H9 (cell line): ENCODE measurements at regions not wholly inside any gene's neighbourhood (a gene's known extent, or its start where the extent isn't known, plus 50 kb on each side); places are given as distances from the start of the nearest gene placed in this dataset.

Source experiments
- DNase-seq: peaks from one replicate; pipeline ENCODE4 v3.0.0-alpha.2; 2017
- H2AFZ ChIP-seq: one replicate; pipeline ENCODE4 v1.6.1; 2013; ENCODE audit warnings: mild to moderate bottlenecking, low read length, control low read depth, moderate library complexity
- H2AK5ac ChIP-seq: 2 replicates; pipeline ENCODE4 v1.6.1; 2013; ENCODE audit warnings: low read length, control low read depth, mixed read lengths; ENCODE audit not compliant: insufficient read length
- H2BK120ac ChIP-seq: one replicate; pipeline ENCODE4 v1.6.1; 2013; ENCODE audit warnings: low read depth, mild to moderate bottlenecking, low read length, control low read depth, inconsistent platforms; ENCODE audit not compliant: poor library complexity, severe bottlenecking
- H2BK12ac ChIP-seq: 2 replicates; pipeline ENCODE4 v1.6.1; 2013; ENCODE audit warnings: low read length, control low read depth, mixed read lengths, low read depth; ENCODE audit not compliant: insufficient read length
- H2BK15ac ChIP-seq: 2 replicates; pipeline ENCODE4 v1.6.1; 2013; ENCODE audit warnings: low read depth, low read length, control low read depth
- H2BK20ac ChIP-seq: one replicate; pipeline ENCODE4 v1.6.1; 2013; ENCODE audit warnings: low read depth, mild to moderate bottlenecking, low read length, control low read depth, inconsistent platforms; ENCODE audit not compliant: poor library complexity, severe bottlenecking
- H2BK5ac ChIP-seq: 2 replicates; pipeline ENCODE4 v1.6.1; 2013; ENCODE audit warnings: low read length, control low read depth, mixed read lengths; ENCODE audit not compliant: insufficient read length
- H3K14ac ChIP-seq: 2 replicates; pipeline ENCODE4 v1.6.1; 2013; ENCODE audit warnings: low read length, control low read depth; ENCODE audit not compliant: insufficient read depth
- H3K18ac ChIP-seq: 2 replicates; pipeline ENCODE4 v1.6.1; 2013; ENCODE audit warnings: low read depth, mild to moderate bottlenecking, mixed read lengths, low read length, control low read depth; ENCODE audit not compliant: insufficient read length
- H3K23ac ChIP-seq: 2 replicates; pipeline ENCODE4 v1.6.1; 2013; ENCODE audit warnings: low read length, control low read depth, mixed read lengths, low read depth; ENCODE audit not compliant: insufficient read length
- H3K23me2 ChIP-seq: 2 replicates; pipeline ENCODE4 v1.6.1; 2013; ENCODE audit warnings: low read depth, mild to moderate bottlenecking, mixed read lengths, low read length, control low read depth; ENCODE audit not compliant: insufficient read length, poor library complexity, severe bottlenecking
- H3K27ac ChIP-seq: 2 replicates; pipeline ENCODE4 v1.5.1; 2013; ENCODE audit warnings: low read length, control low read depth, mixed read lengths, low read depth; ENCODE audit not compliant: insufficient read length
- H3K27me3 ChIP-seq: 2 replicates; pipeline ENCODE4 v1.6.1; 2013; ENCODE audit warnings: low read length, control low read depth, inconsistent platforms; ENCODE audit not compliant: insufficient read depth
- H3K4ac ChIP-seq: 2 replicates; pipeline ENCODE4 v1.6.1; 2013; ENCODE audit warnings: low read depth, mild to moderate bottlenecking, control low read depth, inconsistent platforms, low read length, moderate library complexity
- H3K4me1 ChIP-seq: 2 replicates; pipeline ENCODE4 v1.6.1; 2013; ENCODE audit warnings: low read length, control low read depth, inconsistent platforms; ENCODE audit not compliant: insufficient read depth
- H3K4me2 ChIP-seq: 2 replicates; pipeline ENCODE4 v1.6.1; 2013; ENCODE audit warnings: low read length, control low read depth, mixed read lengths; ENCODE audit not compliant: insufficient read length, insufficient read depth
- H3K56ac ChIP-seq: 2 replicates; pipeline ENCODE4 v1.6.1; 2013; ENCODE audit warnings: low read depth, mild to moderate bottlenecking, mixed read lengths, low read length, control low read depth; ENCODE audit not compliant: insufficient read length
- H3K79me1 ChIP-seq: 2 replicates; pipeline ENCODE4 v1.6.1; 2013; ENCODE audit warnings: low read depth, mild to moderate bottlenecking, moderate library complexity, low read length, control low read depth, inconsistent platforms; ENCODE audit not compliant: insufficient read depth, poor library complexity, severe bottlenecking
- H3K79me2 ChIP-seq: 2 replicates; pipeline ENCODE4 v1.6.1; 2013; ENCODE audit warnings: low read length, control low read depth, inconsistent platforms; ENCODE audit not compliant: insufficient read depth
- H3K9ac ChIP-seq: 2 replicates; pipeline ENCODE4 v1.6.1; 2013; ENCODE audit warnings: low read length, control low read depth, mixed read lengths; ENCODE audit not compliant: insufficient read length; ENCODE audit errors: extremely low read depth
- H3K9me3 ChIP-seq: one replicate; pipeline ENCODE4 v1.6.1; 2013; ENCODE audit warnings: low read depth, low read length, inconsistent platforms; ENCODE audit not compliant: control insufficient read depth
- H3T11ph ChIP-seq: one replicate; pipeline ENCODE4 v1.6.1; 2013; ENCODE audit warnings: mild to moderate bottlenecking, low read length, control low read depth, inconsistent platforms
- H4K20me1 ChIP-seq: one replicate; pipeline ENCODE4 v1.6.1; 2013; ENCODE audit not compliant: control insufficient read depth, insufficient read length, insufficient read depth
- H4K5ac ChIP-seq: 2 replicates; pipeline ENCODE4 v1.6.1; 2013; ENCODE audit warnings: low read depth, mild to moderate bottlenecking, mixed read lengths, low read length, control low read depth; ENCODE audit not compliant: insufficient read length
- H4K8ac ChIP-seq: replicated peaks from 2 replicates; pipeline ENCODE4 v1.6.1; 2013; ENCODE audit warnings: low read length, control low read depth, mixed read lengths, low read depth; ENCODE audit not compliant: insufficient read length
- H4K91ac ChIP-seq: 2 replicates; pipeline ENCODE4 v1.6.1; 2013; ENCODE audit warnings: low read depth, mild to moderate bottlenecking, moderate library complexity, mixed read lengths, low read length, control low read depth; ENCODE audit not compliant: insufficient read length
- H3K27ac Mint-ChIP-seq, 3 experiments: 2 replicates in 2 of 3; 3 replicates in 1 of 3; pipeline ENCODE4 v1.8.0; 2020 to 2021; ENCODE audit warnings: mixed read lengths in 3 of 3, mild to moderate bottlenecking in 1 of 3, moderate library complexity in 1 of 3
- H3K27me3 Mint-ChIP-seq: 2 replicates; pipeline ENCODE4 v1.8.0; 2021; ENCODE audit warnings: low read depth, mild to moderate bottlenecking, moderate library complexity, mixed read lengths
- H3K36me3 Mint-ChIP-seq, 3 experiments: 2 replicates in 2 of 3; 3 replicates in 1 of 3; pipeline ENCODE4 v1.8.0; 2020 to 2021; ENCODE audit warnings: low read depth in 3 of 3, mixed read lengths in 3 of 3; ENCODE audit not compliant: insufficient read depth in 1 of 3
- H3K4me1 Mint-ChIP-seq, 2 experiments: 2 replicates each; pipeline ENCODE4 v1.8.0; 2020; ENCODE audit warnings: mixed read lengths in 2 of 2
- H3K4me3 Mint-ChIP-seq, 2 experiments: 2 replicates in 1 of 2; 3 replicates in 1 of 2; pipeline ENCODE4 v1.8.0; 2020 to 2021; ENCODE audit warnings: mild to moderate bottlenecking in 2 of 2, mixed read lengths in 2 of 2, moderate library complexity in 1 of 2
- H3K9me3 Mint-ChIP-seq, 2 experiments: 2 replicates in 1 of 2; 3 replicates in 1 of 2; pipeline ENCODE4 v1.8.0; 2020; ENCODE audit warnings: mild to moderate bottlenecking in 2 of 2, mixed read lengths in 2 of 2, moderate library complexity in 1 of 2
- TF ChIP-seq, protein P1 (sequence below): fragments of 200-600 bp; sonication (generic); conservative IDR thresholded peaks from 3 replicates; pipeline ENCODE4 v1.8.0; 2021; ENCODE audit warnings: antibody characterized with exemption, mild to moderate bottlenecking

DNA sequence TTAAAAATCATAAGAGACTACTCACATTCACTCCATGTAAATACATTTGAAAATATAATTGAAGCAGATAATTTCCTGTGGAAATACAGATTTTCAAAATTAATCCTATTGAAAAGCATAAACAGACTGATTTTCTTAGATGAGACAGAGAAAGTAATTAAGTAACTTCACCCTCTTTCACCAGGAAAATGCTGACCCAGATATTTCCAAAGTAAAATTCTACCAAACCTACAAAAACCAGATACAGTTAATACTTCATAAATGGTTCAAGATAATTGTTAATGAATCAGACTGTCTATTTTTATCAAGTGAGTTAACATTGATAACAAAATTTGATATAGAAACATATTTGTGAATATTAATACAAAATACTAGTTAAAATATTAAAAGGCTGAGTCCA is 233.5 kb upstream of the KHDRBS2 start:
- no peaks in the 10 kb centered on the region for H3K23me2 ChIP-seq
- Mint-ChIP-seq H3K27ac (no peak overlapping the region), H3K9me3 (no peaks in the 10 kb centered on the region; a peak in 1 of 5 replicates), H3K27me3 (no peaks in the 10 kb centered on the region), H3K4me3 (no peak overlapping the region), H3K4me1 (peaks cover 26% of the 10 kb centered on the region in 2 experiments), H3K36me3 (peaks cover 0 to 2% (median 0%) of the 10 kb centered on the region in 3 experiments; a peak in 4 of 7 replicates)
- no peak overlapping the region for H3K56ac ChIP-seq
- H3K9ac ChIP-seq: no peak overlapping the region
- H2AK5ac ChIP-seq: no peak overlapping the region
- no peak overlapping the region for H3K4ac ChIP-seq
- no peaks in the 10 kb centered on the region for H3K79me2 ChIP-seq
- H2BK20ac ChIP-seq: no peak overlapping the region
- no peaks in the 10 kb centered on the region for H3K79me1 ChIP-seq
- H4K8ac ChIP-seq: no peak overlapping the region
- no peak overlapping the region for H4K91ac ChIP-seq
- no peak overlapping the region for H3K4me2 ChIP-seq
- H4K5ac ChIP-seq: no peak overlapping the region
- H3K14ac ChIP-seq: no peak overlapping the region
- no peak overlapping the region for H3K23ac ChIP-seq
- no peak overlapping the region for H2BK15ac ChIP-seq
- no peak overlapping the region for H2AFZ ChIP-seq
- no peaks in the 10 kb centered on the region; the same call in 1 of the 2 replicates for H3K4me1 ChIP-seq
- no peaks in the 10 kb centered on the region for H4K20me1 ChIP-seq
- no peaks in the 10 kb centered on the region for H3K9me3 ChIP-seq
- H3K27ac ChIP-seq: no peak overlapping the region
- H3T11ph ChIP-seq: no peak overlapping the region
- H2BK120ac ChIP-seq: no peak overlapping the region
- no peak overlapping the region for H2BK12ac ChIP-seq
- TF ChIP-seq, protein P1, sequence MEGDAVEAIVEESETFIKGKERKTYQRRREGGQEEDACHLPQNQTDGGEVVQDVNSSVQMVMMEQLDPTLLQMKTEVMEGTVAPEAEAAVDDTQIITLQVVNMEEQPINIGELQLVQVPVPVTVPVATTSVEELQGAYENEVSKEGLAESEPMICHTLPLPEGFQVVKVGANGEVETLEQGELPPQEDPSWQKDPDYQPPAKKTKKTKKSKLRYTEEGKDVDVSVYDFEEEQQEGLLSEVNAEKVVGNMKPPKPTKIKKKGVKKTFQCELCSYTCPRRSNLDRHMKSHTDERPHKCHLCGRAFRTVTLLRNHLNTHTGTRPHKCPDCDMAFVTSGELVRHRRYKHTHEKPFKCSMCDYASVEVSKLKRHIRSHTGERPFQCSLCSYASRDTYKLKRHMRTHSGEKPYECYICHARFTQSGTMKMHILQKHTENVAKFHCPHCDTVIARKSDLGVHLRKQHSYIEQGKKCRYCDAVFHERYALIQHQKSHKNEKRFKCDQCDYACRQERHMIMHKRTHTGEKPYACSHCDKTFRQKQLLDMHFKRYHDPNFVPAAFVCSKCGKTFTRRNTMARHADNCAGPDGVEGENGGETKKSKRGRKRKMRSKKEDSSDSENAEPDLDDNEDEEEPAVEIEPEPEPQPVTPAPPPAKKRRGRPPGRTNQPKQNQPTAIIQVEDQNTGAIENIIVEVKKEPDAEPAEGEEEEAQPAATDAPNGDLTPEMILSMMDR: no peak
- H3K18ac ChIP-seq: no peak overlapping the region
- H3K27me3 ChIP-seq: no peaks in the 10 kb centered on the region
- no peak overlapping the region for H2BK5ac ChIP-seq
- no peak for DNase-seq
